GM10266 (cell line): ENCODE measurements at regions not wholly inside any gene's neighbourhood (a gene's known extent, or its start where the extent isn't known, plus 50 kb on each side); places are given as distances from the start of the nearest gene placed in this dataset.

Experiments
- DNase-seq: peaks from one replicate; pipeline ENCODE4 v3.0.0; 2012; ENCODE audit errors: extremely low spot score
- CTCF ChIP-seq: IDR thresholded peaks from 2 replicates; pipeline ENCODE4 v1.5.1; 2012; ENCODE audit warnings: mild to moderate bottlenecking, low read depth; ENCODE audit not compliant: control insufficient read depth, insufficient read depth; ENCODE audit errors: missing control alignments

GRCh38 chr15:36080759-36081158 lies 498.7 kb upstream of the CDIN1 start:
- no peak for DNase-seq
- TF ChIP-seq CTCF: no peak

- DNase-seq: no peak
- TF ChIP-seq CTCF: no peak
Measured at GRCh38 chr15:36090286-36090946, 489.0 kb upstream of the CDIN1 start.

- TF ChIP-seq CTCF: no peak
Measured at GRCh38 chr15:36106640-36107335, 472.6 kb upstream of the CDIN1 start.

GRCh38 chr15:36108541-36108940 lies 470.9 kb upstream of the CDIN1 start:
- TF ChIP-seq CTCF: no peak

More at GRCh38 chr15:36106640-36107335, 472.6 kb upstream of the CDIN1 start:
- no peak for DNase-seq

GRCh38 chr15:36109943-36110658 lies 469.3 kb upstream of the CDIN1 start:
- no peak for DNase-seq
- no peak for TF ChIP-seq CTCF

More at GRCh38 chr15:36108541-36108940, 470.9 kb upstream of the CDIN1 start:
- DNase-seq: no peak

GRCh38 chr15:36110659-36110993 lies 468.8 kb upstream of the CDIN1 start:
- DNase-seq: no peak
- no peak for TF ChIP-seq CTCF
